Stimulated activated CD8-positive, alpha-beta memory T cell treated with anti-CD3 and anti-CD28 coated beads, Interleukin-4, amount 100 ng/mL, for 48 hours (primary cell): ENCODE measurements at regions not wholly inside any gene's neighbourhood (a gene's known extent, or its start where the extent isn't known, plus 50 kb on each side); places are given as distances from the start of the nearest gene placed in this dataset.
A peak's percentile ranks its signal among the peaks of the same experiment; 100 is the strongest.

Experiments
- DNase-seq: peaks from one replicate; pipeline ENCODE4 v3.0.0-alpha.2; 2020

GRCh38 chr4:1522606-1523005, 116.4 kb upstream of the NKX1-1 start:
- no peak for DNase-seq

- no peak for DNase-seq
Measured at GRCh38 chr4:1521821-1522361, 115.6 kb upstream of the NKX1-1 start.

- DNase-seq = peak; percentile 44
Measured at GRCh38 chr4:1520795-1521576, 114.7 kb upstream of the NKX1-1 start.

GRCh38 chr4:1519787-1520661, 113.8 kb upstream of the NKX1-1 start:
- no peak for DNase-seq

- DNase-seq = no peak
Measured at GRCh38 chr4:1518997-1519700, 112.9 kb upstream of the NKX1-1 start.

- DNase-seq = no peak
Measured at GRCh38 chr4:1517592-1518411, 111.6 kb upstream of the NKX1-1 start.

- no peak for DNase-seq
Measured at GRCh38 chr4:1516881-1517480, 110.7 kb upstream of the NKX1-1 start.

- DNase-seq = no peak
Measured at GRCh38 chr4:1516261-1516660, 110.0 kb upstream of the NKX1-1 start.

- no peak for DNase-seq
Measured at GRCh38 chr4:1515763-1516162, 109.5 kb upstream of the NKX1-1 start.

- no peak for DNase-seq
Measured at GRCh38 chr4:1515156-1515555, 108.9 kb upstream of the NKX1-1 start.

GRCh38 chr4:1514612-1515011, 108.4 kb upstream of the NKX1-1 start:
- no peak for DNase-seq

- no peak for DNase-seq
Measured at GRCh38 chr4:1513936-1514483, 107.8 kb upstream of the NKX1-1 start.

- peak; percentile 72 for DNase-seq
Measured at GRCh38 chr4:1512738-1513660, 106.8 kb upstream of the NKX1-1 start.

- DNase-seq = no peak
Measured at GRCh38 chr4:1512051-1512737, 106.0 kb upstream of the NKX1-1 start.

- peak; percentile 31 for DNase-seq
Measured at GRCh38 chr4:1511441-1512041, 105.3 kb upstream of the NKX1-1 start.

GRCh38 chr4:1510931-1511330, 104.7 kb upstream of the NKX1-1 start:
- no peak for DNase-seq

GRCh38 chr4:1509366-1509765, 103.1 kb upstream of the NKX1-1 start:
- no peak for DNase-seq

- DNase-seq = no peak
Measured at GRCh38 chr4:1508161-1509160, 102.2 kb upstream of the NKX1-1 start.
